GM13976 (cell line): ENCODE measurements at regions not wholly inside any gene's neighbourhood (a gene's known extent, or its start where the extent isn't known, plus 50 kb on each side); places are given as distances from the start of the nearest gene placed in this dataset.
"Not testable (repeated sequence)": the region's sequence is repeated elsewhere in the genome, so short reads cannot be mapped to it uniquely, and the experiment has no call there.

Source experiments
- DNase-seq: peaks from one replicate; pipeline ENCODE4 v3.0.0; 2012; ENCODE audit warnings: low spot score
- in situ Hi-C: fragments of 300-500 bp; cut with MboI; formaldehyde crosslinking; loops from one replicate; pipeline ENCODE4 v1.12.0; 2022; ENCODE audit warnings: low sequenced_read_pairs, mixed read lengths, inconsistent platforms; ENCODE audit not compliant: unreplicated experiment
- TF ChIP-seq, protein P1 (sequence below): IDR thresholded peaks from 2 replicates; pipeline ENCODE4 v1.5.1; 2012; ENCODE audit warnings: borderline replicate concordance, mild to moderate bottlenecking; ENCODE audit not compliant: insufficient read depth; ENCODE audit errors: extremely low read depth, missing control alignments, control extremely low read depth

DNA sequence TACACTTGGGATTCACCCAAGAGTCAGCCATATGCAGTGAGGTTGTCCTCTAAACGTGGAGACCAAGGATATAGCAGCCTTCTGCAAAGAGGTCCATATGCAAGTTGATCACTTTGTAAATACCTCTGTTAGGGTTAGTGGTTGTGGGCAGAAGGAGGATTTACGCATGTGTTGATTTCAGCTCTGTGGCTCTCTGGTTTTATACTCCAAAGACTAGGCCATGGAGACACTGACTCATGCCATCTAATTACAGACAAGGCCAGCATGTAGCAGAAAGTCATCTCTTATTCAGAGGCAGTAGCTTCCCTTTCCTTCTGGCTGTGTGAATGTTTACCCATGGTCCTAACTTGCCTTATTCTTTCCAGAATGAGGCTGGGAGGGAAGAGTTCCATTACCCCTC is 140.9 kb upstream of the GOLGA6L4 start:
- in situ Hi-C loops, DNase-seq: not testable (repeated sequence)

DNA sequence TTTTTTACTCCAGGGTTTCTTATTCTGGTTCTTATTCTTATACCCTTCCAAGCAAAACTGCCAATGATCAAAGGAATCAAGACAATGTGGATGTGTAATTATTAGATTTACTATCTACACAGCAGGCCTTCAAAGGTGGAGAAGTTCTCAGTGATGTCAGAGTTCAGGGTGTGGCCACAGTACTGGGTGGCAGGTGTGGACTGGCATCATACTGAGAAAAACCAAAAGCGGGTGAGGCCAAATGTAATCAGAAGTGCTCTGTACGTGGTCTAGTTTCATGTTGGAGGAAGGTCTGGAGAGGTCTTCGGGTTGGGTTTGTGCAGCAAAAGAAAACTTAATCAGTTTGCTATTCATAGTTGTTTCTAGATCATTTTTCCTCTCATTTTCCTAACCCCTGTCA is 138.5 kb upstream of the GOLGA6L4 start:
- in situ Hi-C loops, DNase-seq: not testable (repeated sequence)

DNA sequence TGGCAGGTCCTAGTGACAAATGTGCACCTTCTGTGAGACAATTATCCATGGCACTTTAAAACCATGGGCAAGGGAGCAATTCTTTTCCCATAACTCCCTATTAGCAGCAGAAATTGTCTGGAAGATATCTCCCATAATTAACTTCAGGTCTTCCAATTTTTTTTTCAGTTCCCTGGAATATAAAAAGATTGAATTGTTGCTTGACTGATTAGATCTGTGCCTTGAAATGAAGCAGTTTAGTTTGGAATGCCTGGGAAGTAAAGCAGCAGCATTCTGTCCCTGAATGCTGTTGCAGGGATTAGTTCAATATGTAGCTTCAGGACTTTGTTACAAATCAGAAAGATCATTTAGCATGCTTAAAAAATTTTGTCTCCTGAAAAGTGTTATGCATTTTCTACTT is 137.0 kb upstream of the GOLGA6L4 start:
- no peak for DNase-seq
- in situ Hi-C loops, result no loop called here
- TF ChIP-seq, protein P1, sequence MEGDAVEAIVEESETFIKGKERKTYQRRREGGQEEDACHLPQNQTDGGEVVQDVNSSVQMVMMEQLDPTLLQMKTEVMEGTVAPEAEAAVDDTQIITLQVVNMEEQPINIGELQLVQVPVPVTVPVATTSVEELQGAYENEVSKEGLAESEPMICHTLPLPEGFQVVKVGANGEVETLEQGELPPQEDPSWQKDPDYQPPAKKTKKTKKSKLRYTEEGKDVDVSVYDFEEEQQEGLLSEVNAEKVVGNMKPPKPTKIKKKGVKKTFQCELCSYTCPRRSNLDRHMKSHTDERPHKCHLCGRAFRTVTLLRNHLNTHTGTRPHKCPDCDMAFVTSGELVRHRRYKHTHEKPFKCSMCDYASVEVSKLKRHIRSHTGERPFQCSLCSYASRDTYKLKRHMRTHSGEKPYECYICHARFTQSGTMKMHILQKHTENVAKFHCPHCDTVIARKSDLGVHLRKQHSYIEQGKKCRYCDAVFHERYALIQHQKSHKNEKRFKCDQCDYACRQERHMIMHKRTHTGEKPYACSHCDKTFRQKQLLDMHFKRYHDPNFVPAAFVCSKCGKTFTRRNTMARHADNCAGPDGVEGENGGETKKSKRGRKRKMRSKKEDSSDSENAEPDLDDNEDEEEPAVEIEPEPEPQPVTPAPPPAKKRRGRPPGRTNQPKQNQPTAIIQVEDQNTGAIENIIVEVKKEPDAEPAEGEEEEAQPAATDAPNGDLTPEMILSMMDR, result no peak

DNA sequence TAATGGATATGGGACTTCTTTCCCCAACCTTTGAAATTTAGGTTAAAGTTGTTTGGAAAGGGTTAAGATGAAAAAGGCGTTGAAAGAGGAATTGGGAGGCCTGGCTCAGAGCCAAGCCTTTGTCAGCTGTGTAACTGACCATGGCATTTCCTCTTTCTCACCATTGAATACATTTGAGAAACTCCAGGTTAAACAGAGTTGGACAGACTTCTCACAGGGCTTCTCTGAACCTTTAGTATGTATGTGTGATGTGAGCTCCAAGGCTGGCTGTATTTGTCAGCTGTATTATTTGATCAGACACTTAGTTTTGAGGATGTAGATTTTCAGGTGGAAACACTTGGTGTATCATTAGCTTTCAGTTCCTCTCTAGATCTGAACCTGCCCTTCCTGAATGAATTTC is 136.4 kb upstream of the GOLGA6L4 start:
- no peak for DNase-seq
- in situ Hi-C loops, result no loop called here
- TF ChIP-seq, protein P1, result no peak

DNA sequence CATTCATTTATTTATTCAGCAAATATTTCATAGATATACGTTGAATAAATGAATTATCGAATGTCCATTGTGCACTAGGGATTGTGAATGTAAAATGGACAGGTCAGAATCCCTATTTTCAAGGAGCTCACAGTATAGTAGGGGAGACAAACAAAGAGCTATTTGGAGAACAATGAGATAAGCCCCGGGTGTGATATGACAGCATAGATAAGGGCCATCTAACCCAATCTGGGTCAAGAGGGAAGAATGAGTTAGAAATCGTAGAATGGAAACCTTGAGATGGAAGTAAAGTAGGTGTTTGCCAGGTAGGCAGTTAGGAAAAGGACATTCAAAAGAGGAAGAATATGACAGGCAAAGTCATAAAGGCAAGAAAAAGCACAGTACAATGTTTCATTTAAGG is 132.2 kb upstream of the GOLGA6L4 start:
- TF ChIP-seq, protein P1, result no peak
- no peak for DNase-seq
- in situ Hi-C loops, result no loop called here

DNA sequence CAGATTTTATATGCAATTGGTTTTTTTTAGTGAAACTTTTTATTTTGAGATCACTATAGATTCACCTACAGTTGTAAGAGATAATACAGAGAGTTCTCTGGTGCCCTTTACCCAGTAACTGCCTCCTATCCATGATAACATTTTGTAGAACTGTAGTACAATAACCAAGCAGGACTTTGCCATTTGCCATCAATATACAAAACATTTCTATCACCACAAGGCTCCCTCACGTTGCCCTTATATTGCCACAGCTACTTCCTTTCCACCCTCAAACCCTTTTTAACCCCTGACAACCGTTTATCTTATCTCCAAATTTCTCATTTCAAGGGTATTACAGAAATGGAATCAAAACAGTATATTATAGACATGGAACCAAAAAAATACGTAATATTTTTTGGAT is 130.7 kb upstream of the GOLGA6L4 start:
- in situ Hi-C loops, result no loop called here
- TF ChIP-seq, protein P1, result no peak
- no peak for DNase-seq

DNA sequence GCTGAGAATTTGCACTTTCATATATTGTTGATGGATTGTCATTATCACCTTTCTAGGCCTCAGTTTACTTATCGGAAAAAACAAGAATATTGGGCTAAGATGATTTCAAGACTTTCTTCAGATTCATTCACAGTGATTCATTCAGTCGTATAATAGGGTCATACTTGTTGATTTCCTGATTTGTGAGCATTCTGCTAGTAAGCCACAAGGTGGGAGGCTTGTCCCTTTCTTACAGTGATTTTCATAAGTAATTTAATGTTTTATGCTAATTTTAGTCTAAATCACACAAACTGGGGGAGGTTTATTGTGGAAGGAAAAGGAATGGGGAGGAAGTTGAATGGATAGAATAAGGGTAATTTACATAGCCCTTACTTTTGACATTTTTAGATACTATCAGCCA is 126.8 kb upstream of the GOLGA6L4 start:
- no peak for DNase-seq
- TF ChIP-seq, protein P1, result no peak
- in situ Hi-C loops, result no loop called here

DNA sequence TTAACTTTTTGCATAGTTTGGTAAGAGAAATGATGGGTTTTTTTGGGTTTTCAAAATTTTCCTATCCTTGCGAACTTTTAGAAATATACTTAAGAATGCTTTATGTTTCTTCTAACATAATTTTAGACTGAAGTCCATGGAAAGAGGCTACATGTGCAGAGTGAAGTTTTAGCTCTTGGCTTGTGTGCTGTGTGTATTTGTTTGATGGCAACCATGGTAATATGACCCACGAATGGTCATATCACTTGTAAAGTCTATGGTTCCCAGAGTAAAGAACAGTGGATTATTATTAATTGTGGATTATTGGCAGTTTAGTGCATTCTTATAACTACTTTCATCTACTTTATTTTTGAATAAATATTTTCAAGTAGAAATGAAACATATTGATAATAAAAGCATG is 124.0 kb upstream of the GOLGA6L4 start:
- TF ChIP-seq, protein P1, result no peak
- no peak for DNase-seq
- in situ Hi-C loops, result no loop called here
